Stomach (tissue), 4 donors: ENCODE measurements at regions not wholly inside any gene's neighbourhood (a gene's known extent, or its start where the extent isn't known, plus 50 kb on each side); places are given as distances from the start of the nearest gene placed in this dataset.

Experiments
- CTCF ChIP-seq, 7 experiments: fragments of 450-650 bp in 4 of 7; fragments of 200-600 bp in 3 of 7; sonication (generic) in 3 of 7; IDR thresholded peaks; one replicate each; pipeline ENCODE4 v1.5.1; 2016 to 2019; ENCODE audit warnings: antibody characterized with exemption in 7 of 7, control low read depth in 2 of 7, mild to moderate bottlenecking in 1 of 7
- EP300 ChIP-seq: sonication (generic); formaldehyde crosslinking; IDR thresholded peaks from one replicate; pipeline ENCODE4 v1.6.1; 2017; ENCODE audit warnings: antibody characterized with exemption
- POLR2A ChIP-seq, 4 donors: fragments of 450-650 bp; IDR thresholded peaks; one replicate each; pipeline ENCODE4 v1.6.1; 2016; ENCODE audit warnings: antibody characterized with exemption in 4 of 4, control low read depth in 2 of 4, mild to moderate bottlenecking in 1 of 4, moderate library complexity in 1 of 4
- POLR2AphosphoS5 ChIP-seq, 3 donors: sonication (generic); formaldehyde crosslinking; IDR thresholded peaks; one replicate each; pipeline ENCODE4 v1.6.1; 2016; ENCODE audit warnings: antibody characterized with exemption in 3 of 3

- TF ChIP-seq POLR2AphosphoS5 (IDR thresholded peaks at IDR 0.05) (no peak), CTCF (IDR thresholded peaks at IDR 0.05) (no peak), POLR2A (IDR thresholded peaks at IDR 0.05) (no peak), EP300 (no peak)
Measured at GRCh38 chr12:124651516-124652273, 84.3 kb upstream of the NCOR2 start.
